ENCODE measurements at regions not wholly inside any gene's neighbourhood (a gene's known extent, or its start where the extent isn't known, plus 50 kb on each side); places are given as distances from the start of the nearest gene placed in this dataset.

DNA sequence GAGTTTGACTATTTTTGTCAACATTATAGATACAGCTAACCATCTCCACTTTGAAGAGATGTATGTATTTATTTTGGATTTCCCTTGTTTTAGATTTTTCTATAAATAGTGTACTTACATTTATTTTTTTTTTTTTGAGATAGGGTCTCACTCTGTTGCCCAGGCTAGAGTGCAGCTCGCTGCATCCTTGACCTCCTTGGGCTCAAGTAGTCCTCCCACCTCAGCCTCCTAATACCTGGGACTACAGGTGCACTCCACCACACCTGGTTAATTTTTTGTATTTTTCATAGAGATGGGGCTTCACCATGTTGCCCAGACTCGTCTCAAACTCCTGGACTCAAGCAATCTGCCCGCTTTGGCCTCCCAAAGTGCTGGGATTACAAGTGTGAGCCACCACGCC is 55.3 kb upstream of the TRPM1 start:
- TF ChIP-seq PHF8 (IDR thresholded peaks at IDR 0.05; ENCODE audit: borderline replicate concordance, low read depth) (no peak), SMC3 (IDR thresholded peaks at IDR 0.05) (no peak), CHD4 (IDR thresholded peaks at IDR 0.05; ENCODE audit: borderline replicate concordance) (no peak), RCOR1 (IDR thresholded peaks at IDR 0.05; ENCODE audit: low read depth, low read length) (no peak), HDAC2 (IDR thresholded peaks at IDR 0.05) (no peak), BHLHE40 (IDR thresholded peaks at IDR 0.05; ENCODE audit: low read depth, low read length) (no peak), CEBPB (IDR thresholded peaks at IDR 0.05) (no peak)
- TF ChIP-seq, protein P1, sequence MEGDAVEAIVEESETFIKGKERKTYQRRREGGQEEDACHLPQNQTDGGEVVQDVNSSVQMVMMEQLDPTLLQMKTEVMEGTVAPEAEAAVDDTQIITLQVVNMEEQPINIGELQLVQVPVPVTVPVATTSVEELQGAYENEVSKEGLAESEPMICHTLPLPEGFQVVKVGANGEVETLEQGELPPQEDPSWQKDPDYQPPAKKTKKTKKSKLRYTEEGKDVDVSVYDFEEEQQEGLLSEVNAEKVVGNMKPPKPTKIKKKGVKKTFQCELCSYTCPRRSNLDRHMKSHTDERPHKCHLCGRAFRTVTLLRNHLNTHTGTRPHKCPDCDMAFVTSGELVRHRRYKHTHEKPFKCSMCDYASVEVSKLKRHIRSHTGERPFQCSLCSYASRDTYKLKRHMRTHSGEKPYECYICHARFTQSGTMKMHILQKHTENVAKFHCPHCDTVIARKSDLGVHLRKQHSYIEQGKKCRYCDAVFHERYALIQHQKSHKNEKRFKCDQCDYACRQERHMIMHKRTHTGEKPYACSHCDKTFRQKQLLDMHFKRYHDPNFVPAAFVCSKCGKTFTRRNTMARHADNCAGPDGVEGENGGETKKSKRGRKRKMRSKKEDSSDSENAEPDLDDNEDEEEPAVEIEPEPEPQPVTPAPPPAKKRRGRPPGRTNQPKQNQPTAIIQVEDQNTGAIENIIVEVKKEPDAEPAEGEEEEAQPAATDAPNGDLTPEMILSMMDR (IDR thresholded peaks at IDR 0.05) = no peak
- TF ChIP-seq, protein P2, sequence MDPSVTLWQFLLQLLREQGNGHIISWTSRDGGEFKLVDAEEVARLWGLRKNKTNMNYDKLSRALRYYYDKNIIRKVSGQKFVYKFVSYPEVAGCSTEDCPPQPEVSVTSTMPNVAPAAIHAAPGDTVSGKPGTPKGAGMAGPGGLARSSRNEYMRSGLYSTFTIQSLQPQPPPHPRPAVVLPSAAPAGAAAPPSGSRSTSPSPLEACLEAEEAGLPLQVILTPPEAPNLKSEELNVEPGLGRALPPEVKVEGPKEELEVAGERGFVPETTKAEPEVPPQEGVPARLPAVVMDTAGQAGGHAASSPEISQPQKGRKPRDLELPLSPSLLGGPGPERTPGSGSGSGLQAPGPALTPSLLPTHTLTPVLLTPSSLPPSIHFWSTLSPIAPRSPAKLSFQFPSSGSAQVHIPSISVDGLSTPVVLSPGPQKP (IDR thresholded peaks at IDR 0.05; ENCODE audit: low read depth, low read length) = no peak

Data from A549 (cell line).